Ovary (tissue), 7 donors: ENCODE measurements at regions not wholly inside any gene's neighbourhood (a gene's known extent, or its start where the extent isn't known, plus 50 kb on each side); places are given as distances from the start of the nearest gene placed in this dataset.

Source experiments
- DNase-seq, 5 donors: peaks; one replicate each; pipeline ENCODE4 v3.0.0-alpha.2; 2019 to 2020
- H3K27ac ChIP-seq, 2 donors: fragments of 200-600 bp; one replicate each; pipeline versions ENCODE4 v1.5.1 to v1.8.0; 2019 to 2022
- H3K27me3 ChIP-seq: fragments of 200-600 bp; one replicate; pipeline ENCODE4 v1.8.0; 2022
- H3K36me3 ChIP-seq: fragments of 200-600 bp; sonication (generic); one replicate; pipeline ENCODE4 v1.5.1; 2019
- H3K4me1 ChIP-seq: one replicate; pipeline ENCODE4 v1.8.1; 2013; ENCODE audit warnings: mild to moderate bottlenecking, moderate library complexity; ENCODE audit not compliant: insufficient read depth
- H3K4me3 ChIP-seq: fragments of 200-600 bp; sonication (generic); one replicate; pipeline ENCODE4 v1.5.1; 2017
- H3K9me3 ChIP-seq, 2 donors: fragments of 200-600 bp in 1 of 2; sonication (generic) in 1 of 2; one replicate each; pipeline versions ENCODE4 v1.5.1 to v1.8.1; 2013 to 2019; ENCODE audit warnings: mild to moderate bottlenecking in 1 of 2, moderate library complexity in 1 of 2
- CTCF ChIP-seq, 3 donors: fragments of 450-650 bp in 2 of 3; fragments of 200-600 bp in 1 of 3; IDR thresholded peaks; one replicate each; pipeline versions ENCODE4 v1.5.1 to v1.8.0; 2016 to 2022; ENCODE audit warnings: antibody characterized with exemption in 3 of 3, mild to moderate bottlenecking in 1 of 3
- EP300 ChIP-seq: sonication (generic); formaldehyde crosslinking; IDR thresholded peaks from one replicate; pipeline ENCODE4 v1.6.1; 2017; ENCODE audit warnings: antibody characterized with exemption
- POLR2A ChIP-seq: fragments of 450-650 bp; IDR thresholded peaks from one replicate; pipeline ENCODE4 v1.6.1; 2017; ENCODE audit warnings: antibody characterized with exemption, mild to moderate bottlenecking, moderate library complexity
- WGBS, 3 donors: extraction: QIAGEN DNeasy Blood & Tissue Kit in 1 of 3; methylation state at CpG; one replicate each; pipeline versions ENCODE4 v1.1.5 to v1.1.7; 2013 to 2017; 5-methylcytosine and 5-hydroxymethylcytosine counted together
- intact Hi-C, 4 donors: fragments of 100-400 bp; cut with DNase I; formaldehyde crosslinking; loops; one replicate each; pipeline versions ENCODE4 v1.11.0 to v1.15.1; 2022 to 2023
- donor health status: DM: no; HTN: no; CAD: no; lungs with moderate emphysema.
- donor health status: DM: no; HTN: no; CAD: no.
- donor health status: Bipolar disorder and iron deficiency.
- donor health status: DM: no; HTN: no; CAD: no.
- donor health status: DM: yes; HTN: yes; CAD: no.

DNA sequence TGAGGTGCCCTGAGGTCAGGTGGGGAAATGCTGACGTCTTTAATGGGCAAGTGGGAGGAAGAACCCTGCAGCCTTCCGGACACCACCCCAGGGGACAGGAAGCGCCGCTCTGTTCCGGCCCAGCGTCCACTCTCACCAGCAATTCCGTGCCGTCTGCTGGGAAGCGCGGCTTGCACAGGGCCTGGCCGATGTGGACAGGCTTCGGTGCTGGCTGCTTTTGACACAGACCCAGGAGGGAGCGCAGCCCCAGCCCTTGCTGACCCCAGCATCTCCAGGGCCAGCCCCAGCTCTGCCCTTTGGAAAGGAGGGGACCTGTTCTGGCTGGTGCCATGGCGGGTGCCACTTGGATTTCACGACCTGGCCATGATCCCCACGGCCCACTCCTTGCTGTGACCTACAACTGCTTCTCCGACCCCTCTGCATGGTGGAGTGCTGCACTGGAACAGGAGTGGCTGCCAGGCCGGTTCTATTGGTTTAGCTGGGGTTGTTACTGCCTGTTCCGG lies 123.2 kb downstream of the DLL1 start:
- no peak overlapping the region for H3K27ac ChIP-seq
- no peaks in the 10 kb centered on the region for H3K36me3 ChIP-seq
- no peaks in the 10 kb centered on the region for H3K9me3 ChIP-seq
- no peak overlapping the region for H3K4me3 ChIP-seq
- 84 to 92% (median 90%) methylated on average over 19 of the region's 19 CpGs for WGBS, 3 donors
- DNase-seq, result peak in 2 of 5 donors; percentile 16 to 32
- no peaks in the 10 kb centered on the region for H3K27me3 ChIP-seq
- H3K4me1 ChIP-seq, result peaks cover 2% of the 10 kb centered on the region
- intact Hi-C loops, result no loop called here
- TF ChIP-seq POLR2A (no peak), CTCF (IDR thresholded peaks at IDR 0.05) (no peak), EP300 (no peak)

DNA sequence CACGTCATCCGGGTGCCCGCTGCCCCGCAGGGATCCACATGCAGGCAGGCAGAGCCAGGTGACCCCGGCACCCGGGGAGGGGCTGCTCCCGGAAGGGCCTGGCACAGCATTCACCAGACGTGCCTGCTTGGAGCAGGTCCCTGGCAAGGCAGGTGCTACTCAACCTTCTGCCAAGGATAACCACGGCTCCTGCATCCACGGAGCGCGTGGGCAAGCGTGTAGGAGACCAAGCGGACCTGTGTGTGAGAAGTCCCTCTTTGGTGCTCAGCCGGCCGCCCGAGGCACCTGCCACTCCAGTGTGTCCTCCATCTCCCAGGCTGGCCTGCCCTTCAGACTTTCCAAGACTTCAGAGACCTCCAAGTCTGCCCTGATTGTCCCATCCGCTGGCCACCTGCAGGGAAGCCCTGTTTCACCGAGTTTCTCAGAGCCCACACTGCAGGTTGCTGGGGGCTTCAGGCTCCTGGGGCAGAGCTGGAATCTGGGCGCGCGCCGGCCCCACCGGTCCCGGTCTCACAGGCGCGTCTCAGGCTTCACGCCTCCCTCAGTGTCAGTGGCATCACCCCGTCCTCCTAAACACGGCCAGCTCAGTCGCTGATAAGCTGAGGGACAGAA lies 124.3 kb downstream of the DLL1 start:
- Histone ChIP-seq H3K36me3 (no peaks in the 10 kb centered on the region), H3K4me1 (peaks cover 2% of the 10 kb centered on the region), H3K4me3 (no peak overlapping the region), H3K27ac (no peak overlapping the region), H3K27me3 (no peaks in the 10 kb centered on the region), H3K9me3 (no peaks in the 10 kb centered on the region)
- intact Hi-C loops, result no loop called here
- TF ChIP-seq CTCF (IDR thresholded peaks at IDR 0.05), result no peak
- no peak for TF ChIP-seq EP300
- no peak for TF ChIP-seq POLR2A
- peak in 2 of 5 donors; percentile 19 to 42 for DNase-seq
- 72 to 88% (median 80%) methylated on average over 21 to 31 of the region's 31 CpGs for WGBS, 3 donors

- 19 to 33% (median 23%) methylated on average over 22 of the region's 22 CpGs for WGBS, 3 donors
These were observed 125.3 kb downstream of the DLL1 start for GRCh38 chr6:170165471-170166117.

GRCh38 chr6:170165085-170165470 lies 125.8 kb downstream of the DLL1 start:
- H3K4me1 ChIP-seq, result peaks cover 2% of the 10 kb centered on the region
- no peak overlapping the region for H3K27ac ChIP-seq
- 32 to 36% (median 34%) methylated on average over 11 of the region's 11 CpGs for WGBS, 3 donors
- intact Hi-C loops, result no loop called here
- no peaks in the 10 kb centered on the region for H3K36me3 ChIP-seq
- TF ChIP-seq POLR2A, result no peak
- TF ChIP-seq EP300, result no peak
- no peak for TF ChIP-seq CTCF (IDR thresholded peaks at IDR 0.05)
- peak in 3 of 5 donors; percentile 21 to 64 (median 39) for DNase-seq
- H3K4me3 ChIP-seq, result no peak overlapping the region
- no peaks in the 10 kb centered on the region for H3K27me3 ChIP-seq
- H3K9me3 ChIP-seq, result no peaks in the 10 kb centered on the region

More at GRCh38 chr6:170165471-170166117, 125.3 kb downstream of the DLL1 start:
- Histone ChIP-seq H3K36me3 (no peaks in the 10 kb centered on the region), H3K4me3 (no peak overlapping the region), H3K4me1 (peaks cover 2% of the 10 kb centered on the region), H3K27me3 (no peaks in the 10 kb centered on the region), H3K27ac (no peak overlapping the region), H3K9me3 (no peaks in the 10 kb centered on the region)
- intact Hi-C loops, result no loop called here
- TF ChIP-seq POLR2A (no peak), EP300 (no peak), CTCF (IDR thresholded peaks at IDR 0.05) (no peak)
- DNase-seq, result peak in 3 of 5 donors; percentile 12 to 70 (median 47)
